Esophagus muscularis mucosa (tissue), 4 donors: ENCODE measurements at regions not wholly inside any gene's neighbourhood (a gene's known extent, or its start where the extent isn't known, plus 50 kb on each side); places are given as distances from the start of the nearest gene placed in this dataset.

Experiments used
- CTCF ChIP-seq, 3 experiments: fragments of 200-600 bp in 2 of 3; fragments of 450-650 bp in 1 of 3; sonication (generic) in 2 of 3; IDR thresholded peaks; one replicate each; pipeline ENCODE4 v1.5.1; 2017 to 2019; ENCODE audit warnings: antibody characterized with exemption in 3 of 3, mild to moderate bottlenecking in 2 of 3, moderate library complexity in 1 of 3
- EP300 ChIP-seq: sonication (generic); formaldehyde crosslinking; IDR thresholded peaks from one replicate; pipeline ENCODE4 v1.6.1; 2017; ENCODE audit warnings: antibody characterized with exemption
- POLR2A ChIP-seq: fragments of 450-650 bp; IDR thresholded peaks from one replicate; pipeline ENCODE4 v1.6.1; 2017; ENCODE audit warnings: antibody characterized with exemption, moderate library complexity, mild to moderate bottlenecking, low read depth
- POLR2AphosphoS5 ChIP-seq, 2 donors: sonication (generic); formaldehyde crosslinking; IDR thresholded peaks; one replicate each; pipeline ENCODE4 v1.6.1; 2017; ENCODE audit warnings: antibody characterized with exemption in 2 of 2

GRCh38 chr12:28132398-28132797 is 57.9 kb upstream of the CCDC91 start:
- TF ChIP-seq CTCF (IDR thresholded peaks at IDR 0.05) (no peak), POLR2A (no peak), POLR2AphosphoS5 (IDR thresholded peaks at IDR 0.05) (no peak), EP300 (no peak)
